HEK293 (cell line): ENCODE measurements at regions not wholly inside any gene's neighbourhood (a gene's known extent, or its start where the extent isn't known, plus 50 kb on each side); places are given as distances from the start of the nearest gene placed in this dataset.

ENCODE experiments used
- CTCF ChIA-PET: fragments of 350-600 bp; formaldehyde crosslinking; extraction: SDS; loops from one replicate; lab custom pipeline; 2021; ENCODE audit warnings: antibody characterized with exemption; lab: Yijun Ruan, JAX
- POLR2A ChIA-PET: fragments of 300-600 bp; formaldehyde crosslinking; extraction: SDS; loops from one replicate; lab custom pipeline; 2020; ENCODE audit warnings: antibody characterized with exemption, inconsistent platforms; lab: Yijun Ruan, JAX
- H3K27ac ChIP-seq: fragments of 200-500 bp; sonication (Bioruptor generic); 2 replicates; pipeline ENCODE4 v1.5.1; 2014; ENCODE audit warnings: low read depth, low read length, control low read depth, inconsistent platforms; ENCODE audit errors: extremely low read depth
- H3K36me3 ChIP-seq, 2 experiments: fragments of 200-500 bp in 1 of 2; sonication (Bioruptor generic) in 1 of 2; 1 replicate in 1 of 2; 2 replicates in 1 of 2; pipeline ENCODE4 v1.5.1; 2014 to 2017; ENCODE audit warnings: inconsistent platforms in 2 of 2, low read length in 2 of 2; ENCODE audit not compliant: control insufficient read depth in 2 of 2, insufficient read depth in 1 of 2
- H3K4me1 ChIP-seq: fragments of 200-500 bp; sonication (Bioruptor generic); 2 replicates; pipeline ENCODE4 v1.5.1; 2014; ENCODE audit warnings: mild to moderate bottlenecking, low read length, inconsistent platforms; ENCODE audit not compliant: control insufficient read depth, insufficient read depth
- H3K4me3 ChIP-seq: 2 replicates; pipeline ENCODE4 v1.5.1; 2011; ENCODE audit warnings: low read depth, mild to moderate bottlenecking, control low read depth, low read length, moderate library complexity
- H3K9me3 ChIP-seq: fragments of 200-500 bp; sonication (Bioruptor generic); 2 replicates; pipeline ENCODE4 v1.5.1; 2014; ENCODE audit warnings: low read depth, low read length, inconsistent platforms; ENCODE audit not compliant: control insufficient read depth, insufficient read depth
- BCL11B ChIP-seq: fragments of 450-650 bp; formaldehyde crosslinking; IDR thresholded peaks from 2 replicates; pipeline ENCODE4 v1.5.1; 2016; ENCODE audit warnings: low read depth, missing biosample characterization, missing genetic modification characterization
- HOXD13 ChIP-seq: sonication (generic); formaldehyde crosslinking; IDR thresholded peaks from 2 replicates; pipeline ENCODE4 v1.8.0; 2022; ENCODE audit warnings: missing genetic modification reagents, borderline replicate concordance
- MYNN ChIP-seq: fragments of 450-650 bp; formaldehyde crosslinking; IDR thresholded peaks from 2 replicates; pipeline ENCODE4 v1.5.1; 2016; ENCODE audit warnings: missing biosample characterization, missing genetic modification characterization, borderline replicate concordance
- OVOL3 ChIP-seq: fragments of 450-650 bp; formaldehyde crosslinking; IDR thresholded peaks from 2 replicates; pipeline ENCODE4 v1.5.1; 2016; ENCODE audit warnings: missing biosample characterization, missing genetic modification characterization
- ZBTB7A ChIP-seq: fragments of 450-650 bp; formaldehyde crosslinking; IDR thresholded peaks from 2 replicates; pipeline ENCODE4 v1.5.1; 2016; ENCODE audit warnings: low read depth, missing biosample characterization, missing genetic modification characterization
- ZEB2 ChIP-seq: fragments of 450-650 bp; formaldehyde crosslinking; IDR thresholded peaks from 2 replicates; pipeline ENCODE4 v1.5.1; 2016; ENCODE audit warnings: missing biosample characterization, missing genetic modification characterization
- ZNF112 ChIP-seq: fragments of 450-650 bp; formaldehyde crosslinking; IDR thresholded peaks from 2 replicates; pipeline ENCODE4 v1.5.0; 2017; ENCODE audit warnings: missing biosample characterization, missing genetic modification characterization
- ZNF121 ChIP-seq: fragments of 450-650 bp; formaldehyde crosslinking; IDR thresholded peaks from 2 replicates; pipeline ENCODE4 v1.5.1; 2016; ENCODE audit warnings: missing biosample characterization, missing genetic modification characterization
- ZNF140 ChIP-seq: fragments of 450-650 bp; formaldehyde crosslinking; IDR thresholded peaks from 2 replicates; pipeline ENCODE4 v1.5.1; 2016; ENCODE audit warnings: missing biosample characterization, missing genetic modification characterization
- ZNF155 ChIP-seq: fragments of 450-650 bp; formaldehyde crosslinking; IDR thresholded peaks from 2 replicates; pipeline ENCODE4 v1.5.1; 2016; ENCODE audit warnings: missing biosample characterization, missing genetic modification characterization
- ZNF19 ChIP-seq: fragments of 450-650 bp; formaldehyde crosslinking; IDR thresholded peaks from 2 replicates; pipeline ENCODE4; 2016; ENCODE audit warnings: missing biosample characterization, missing genetic modification characterization, low read depth
- ZNF211 ChIP-seq: fragments of 450-650 bp; formaldehyde crosslinking; IDR thresholded peaks from 2 replicates; pipeline ENCODE4 v1.5.1; 2016; ENCODE audit warnings: low read depth, missing biosample characterization, missing genetic modification characterization
- ZNF23 ChIP-seq: fragments of 450-650 bp; formaldehyde crosslinking; IDR thresholded peaks from 2 replicates; pipeline ENCODE4 v1.5.1; 2016; ENCODE audit warnings: missing biosample characterization, missing genetic modification characterization, borderline replicate concordance
- ZNF335 ChIP-seq: fragments of 450-650 bp; formaldehyde crosslinking; conservative IDR thresholded peaks from 2 replicates; pipeline ENCODE4 v1.5.1; 2016; ENCODE audit warnings: missing biosample characterization, missing genetic modification characterization
- ZNF488 ChIP-seq: fragments of 450-650 bp; formaldehyde crosslinking; IDR thresholded peaks from 2 replicates; pipeline ENCODE4 v1.5.1; 2016; ENCODE audit warnings: missing biosample characterization, missing genetic modification characterization
- ZNF521 ChIP-seq: fragments of 450-650 bp; formaldehyde crosslinking; IDR thresholded peaks from 2 replicates; pipeline ENCODE4 v1.5.1; 2017; ENCODE audit warnings: missing biosample characterization, mild to moderate bottlenecking, missing genetic modification characterization
- ZNF776 ChIP-seq: fragments of 450-650 bp; formaldehyde crosslinking; IDR thresholded peaks from 2 replicates; pipeline ENCODE4 v1.5.0; 2017; ENCODE audit warnings: missing biosample characterization, missing genetic modification characterization, borderline replicate concordance
- ZNF777 ChIP-seq: fragments of 450-650 bp; formaldehyde crosslinking; IDR thresholded peaks from 2 replicates; pipeline ENCODE4 v1.5.1; 2017; ENCODE audit warnings: missing biosample characterization, missing genetic modification characterization, borderline replicate concordance
- ZSCAN23 ChIP-seq: fragments of 450-650 bp; formaldehyde crosslinking; IDR thresholded peaks from 2 replicates; pipeline ENCODE4 v1.5.1; 2016; ENCODE audit warnings: missing biosample characterization, missing genetic modification characterization
- TF ChIP-seq, protein P1 (sequence below): fragments of 450-650 bp; formaldehyde crosslinking; IDR thresholded peaks from 2 replicates; pipeline ENCODE4 v1.5.1; 2016; ENCODE audit warnings: missing biosample characterization, missing genetic modification characterization
- TF ChIP-seq, protein P2 (sequence below): fragments of 450-650 bp; formaldehyde crosslinking; IDR thresholded peaks from 2 replicates; pipeline ENCODE4 v1.5.1; 2017; ENCODE audit warnings: missing biosample characterization, missing genetic modification characterization

DNA sequence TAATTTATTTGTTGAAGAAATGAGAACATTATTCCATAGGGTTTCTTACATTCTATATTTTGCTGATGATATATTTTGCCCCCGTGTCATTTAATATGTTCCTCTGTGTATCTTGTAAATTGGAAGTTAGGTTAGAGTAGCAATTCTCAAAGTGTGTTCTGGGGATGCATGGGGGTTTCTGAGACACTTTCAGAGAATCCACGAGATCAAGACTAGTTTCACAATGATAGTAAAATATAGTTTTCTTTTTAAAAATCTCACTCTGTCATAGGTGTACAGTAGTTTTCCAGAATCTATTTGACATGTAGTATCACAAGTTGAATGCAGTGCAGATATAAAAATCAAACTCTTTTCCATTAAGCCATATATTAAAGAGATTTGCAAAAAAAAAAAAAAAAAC is 488.6 kb upstream of the SGCD start:
- Histone ChIP-seq H3K9me3 (no peaks in the 10 kb centered on the region), H3K4me3 (no peak overlapping the region), H3K4me1 (no peaks in the 10 kb centered on the region), H3K27ac (no peak overlapping the region), H3K36me3 (no peaks in the 10 kb centered on the region)
- ChIA-PET POLR2A (no interaction called here), CTCF (no interaction called here)
- TF ChIP-seq ZNF19 (tag by site-specific recombination), result no peak

- Histone ChIP-seq H3K27ac (no peak overlapping the region), H3K36me3 (no peaks in the 10 kb centered on the region), H3K4me1 (no peaks in the 10 kb centered on the region), H3K9me3 (no peaks in the 10 kb centered on the region), H3K4me3 (no peak overlapping the region)
- POLR2A ChIA-PET, result no interaction called here
- CTCF ChIA-PET, result interaction anchor here (0.6 kb wide), 1 partner anchor 16 kb away, joined by 3 read pairs; no protein-coding TSS in a partner anchor
- TF ChIP-seq ZNF140 (no peak), ZNF211 (no peak), ZNF521 (tag by site-specific recombination) (no peak), ZSCAN23 (tag by site-specific recombination) (no peak), OVOL3 (no peak), ZNF335 (no peak), ZNF155 (tag by site-specific recombination) (no peak), MYNN (no peak), ZBTB7A (no peak), ZNF23 (tag by site-specific recombination) (no peak), ZNF777 (no peak), ZNF121 (tag by site-specific recombination) (no peak), ZEB2 (tag by site-specific recombination) (no peak), ZNF112 (no peak), BCL11B (tag by site-specific recombination) (no peak)
- TF ChIP-seq, protein P1, sequence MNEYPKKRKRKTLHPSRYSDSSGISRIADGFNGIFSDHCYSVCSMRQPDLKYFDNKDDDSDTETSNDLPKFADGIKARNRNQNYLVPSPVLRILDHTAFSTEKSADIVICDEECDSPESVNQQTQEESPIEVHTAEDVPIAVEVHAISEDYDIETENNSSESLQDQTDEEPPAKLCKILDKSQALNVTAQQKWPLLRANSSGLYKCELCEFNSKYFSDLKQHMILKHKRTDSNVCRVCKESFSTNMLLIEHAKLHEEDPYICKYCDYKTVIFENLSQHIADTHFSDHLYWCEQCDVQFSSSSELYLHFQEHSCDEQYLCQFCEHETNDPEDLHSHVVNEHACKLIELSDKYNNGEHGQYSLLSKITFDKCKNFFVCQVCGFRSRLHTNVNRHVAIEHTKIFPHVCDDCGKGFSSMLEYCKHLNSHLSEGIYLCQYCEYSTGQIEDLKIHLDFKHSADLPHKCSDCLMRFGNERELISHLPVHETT (tag by site-specific recombination), result no peak
- TF ChIP-seq, protein P2, sequence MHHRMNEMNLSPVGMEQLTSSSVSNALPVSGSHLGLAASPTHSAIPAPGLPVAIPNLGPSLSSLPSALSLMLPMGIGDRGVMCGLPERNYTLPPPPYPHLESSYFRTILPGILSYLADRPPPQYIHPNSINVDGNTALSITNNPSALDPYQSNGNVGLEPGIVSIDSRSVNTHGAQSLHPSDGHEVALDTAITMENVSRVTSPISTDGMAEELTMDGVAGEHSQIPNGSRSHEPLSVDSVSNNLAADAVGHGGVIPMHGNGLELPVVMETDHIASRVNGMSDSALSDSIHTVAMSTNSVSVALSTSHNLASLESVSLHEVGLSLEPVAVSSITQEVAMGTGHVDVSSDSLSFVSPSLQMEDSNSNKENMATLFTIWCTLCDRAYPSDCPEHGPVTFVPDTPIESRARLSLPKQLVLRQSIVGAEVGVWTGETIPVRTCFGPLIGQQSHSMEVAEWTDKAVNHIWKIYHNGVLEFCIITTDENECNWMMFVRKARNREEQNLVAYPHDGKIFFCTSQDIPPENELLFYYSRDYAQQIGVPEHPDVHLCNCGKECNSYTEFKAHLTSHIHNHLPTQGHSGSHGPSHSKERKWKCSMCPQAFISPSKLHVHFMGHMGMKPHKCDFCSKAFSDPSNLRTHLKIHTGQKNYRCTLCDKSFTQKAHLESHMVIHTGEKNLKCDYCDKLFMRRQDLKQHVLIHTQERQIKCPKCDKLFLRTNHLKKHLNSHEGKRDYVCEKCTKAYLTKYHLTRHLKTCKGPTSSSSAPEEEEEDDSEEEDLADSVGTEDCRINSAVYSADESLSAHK (tag by site-specific recombination), result no peak
These were observed 487.5 kb upstream of the SGCD start for GRCh38 chr5:155839251-155840037.

- POLR2A ChIA-PET, result no interaction called here
- H3K27ac ChIP-seq, result no peak overlapping the region
- no peaks in the 10 kb centered on the region for H3K9me3 ChIP-seq
- CTCF ChIA-PET, result interaction anchor here (1.0 kb wide), 1 partner anchor 14 kb away, joined by 3 read pairs; no protein-coding TSS in a partner anchor
- no peak for TF ChIP-seq ZNF121 (tag by site-specific recombination)
- no peak for TF ChIP-seq HOXD13 (CRISPR knock-in tag)
- no peak for TF ChIP-seq ZNF776
- TF ChIP-seq ZNF488 (tag by site-specific recombination), result no peak
- H3K36me3 ChIP-seq, result no peaks in the 10 kb centered on the region
- no peak overlapping the region for H3K4me3 ChIP-seq
- H3K4me1 ChIP-seq, result no peaks in the 10 kb centered on the region
These were observed 482.4 kb upstream of the SGCD start for GRCh38 chr5:155844542-155844941.
